Left lobe of liver (tissue), 2 donors: ENCODE measurements at regions not wholly inside any gene's neighbourhood (a gene's known extent, or its start where the extent isn't known, plus 50 kb on each side); places are given as distances from the start of the nearest gene placed in this dataset.
"Not testable (repeated sequence)": the region's sequence is repeated elsewhere in the genome, so short reads cannot be mapped to it uniquely, and the experiment has no call there.

Experiments used
- ATAC-seq: fragments of 200-7000 bp; cut with Tn5 transposase; one replicate; pipeline ENCODE4 v1.9.1; 2020; ENCODE audit warnings: mild to moderate bottlenecking, moderate library complexity
- DNase-seq: peaks from one replicate; pipeline ENCODE4 v3.0.0-alpha.2; 2020; ENCODE audit warnings: low spot score
- donor health status: DM: no; HTN: no; CAD: no; lungs with moderate emphysema.
- donor health status: DM: no; HTN: yes; CAD: no.

DNA sequence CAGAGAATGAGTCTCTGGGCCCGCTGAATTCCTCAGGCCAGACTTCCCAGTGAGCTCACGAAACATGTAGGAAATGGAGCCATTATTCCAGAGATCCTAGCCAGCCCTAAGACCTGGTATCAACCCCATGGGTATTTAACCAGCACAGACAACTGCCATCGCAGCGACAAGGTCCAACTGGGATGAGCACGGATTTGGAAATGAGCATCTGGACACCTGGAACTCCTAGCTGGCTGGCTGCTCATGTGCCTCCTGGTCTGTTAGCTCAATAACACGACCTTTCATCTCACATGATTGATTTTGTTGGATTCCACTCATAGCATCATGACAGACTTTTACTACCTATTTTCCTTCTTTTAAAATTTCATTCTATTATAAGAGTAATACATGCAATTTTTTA is 51.0 kb downstream of the POU3F3 start:
- DNase-seq: no peak

DNA sequence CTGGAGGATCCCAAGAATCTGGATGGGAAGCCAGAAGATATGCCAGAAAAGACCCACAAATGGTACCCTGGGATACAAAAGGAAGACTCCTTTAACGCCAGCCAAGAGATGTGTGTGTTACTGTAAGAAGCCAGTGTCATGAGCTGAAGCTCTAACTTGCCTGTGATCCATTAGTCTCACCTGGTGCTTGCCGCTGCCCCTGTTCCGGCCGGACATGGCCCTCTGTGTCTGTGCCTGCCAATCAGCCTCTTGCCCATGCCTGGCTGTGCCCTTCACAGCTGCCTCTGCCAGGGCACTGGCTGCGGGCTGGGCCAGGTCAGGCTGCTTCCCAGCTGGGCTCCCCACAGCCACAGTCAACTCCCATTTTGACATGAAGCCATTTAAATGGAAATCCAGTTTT is 55.4 kb downstream of the POU3F3 start:
- ATAC-seq (no peak), DNase-seq (no peak)

More for the DNA sequence above, 51.0 kb downstream of the POU3F3 start:
- ATAC-seq: peak; percentile 59

DNA sequence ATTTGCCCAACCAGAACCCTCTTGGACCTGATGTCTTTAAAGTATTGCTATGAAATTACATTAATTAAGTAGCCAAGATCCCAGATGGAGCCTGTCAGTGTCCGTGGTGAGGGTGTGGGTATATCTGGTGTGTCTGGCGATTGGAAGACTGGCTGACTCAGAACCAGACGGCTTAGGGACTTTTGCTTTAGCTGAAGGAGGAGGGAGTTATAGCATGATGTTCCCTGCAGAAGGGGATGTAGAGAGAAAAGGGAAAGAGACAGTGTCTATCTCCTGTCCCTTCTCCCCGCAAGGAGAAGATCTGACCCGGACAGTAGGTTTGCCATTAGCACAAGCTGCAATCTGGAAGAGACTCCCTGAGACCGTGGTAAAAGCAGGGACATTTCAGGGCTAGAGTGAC is 60.6 kb downstream of the POU3F3 start:
- no peak for DNase-seq
- no peak for ATAC-seq

DNA sequence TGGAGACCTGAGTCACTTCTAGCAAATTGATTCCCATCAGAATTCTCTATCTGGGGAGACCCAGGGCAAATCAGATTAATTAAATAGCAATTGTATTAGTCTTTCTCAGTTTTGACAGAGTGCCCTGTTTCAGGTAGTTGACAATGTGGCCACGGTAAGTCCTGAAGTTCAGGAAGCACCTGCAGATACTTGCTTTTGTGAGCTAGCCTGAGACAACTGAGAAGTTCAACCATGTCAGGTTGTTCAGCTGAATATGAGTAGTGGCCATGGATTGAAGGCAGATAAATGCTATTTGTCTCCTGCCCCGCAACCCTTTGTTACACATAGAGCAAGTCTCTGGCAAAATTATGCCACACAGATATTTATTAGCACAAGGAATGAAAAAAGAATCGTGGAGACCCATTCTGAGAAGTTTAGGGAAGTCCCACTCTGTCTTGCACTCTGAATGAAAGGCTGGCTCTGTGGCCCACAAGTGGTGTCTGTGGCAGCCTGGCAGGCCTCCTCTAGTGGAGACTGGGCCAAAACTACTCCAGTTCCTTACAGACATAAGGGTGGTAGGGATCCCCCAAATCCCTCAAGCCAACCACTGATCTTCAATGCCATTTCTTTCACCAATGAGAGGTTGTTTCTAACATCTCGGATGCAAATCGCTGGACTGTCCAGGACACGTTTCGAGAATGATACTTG is 61.3 kb downstream of the POU3F3 start:
- ATAC-seq (no peak), DNase-seq (no peak)

GRCh38 chr2:104919127-104919526 is 65.2 kb downstream of the POU3F3 start:
- DNase-seq (no peak), ATAC-seq (no peak)

GRCh38 chr2:104923665-104924064 is 69.8 kb downstream of the POU3F3 start:
- no peak for DNase-seq
- peak; percentile 60 for ATAC-seq

DNA sequence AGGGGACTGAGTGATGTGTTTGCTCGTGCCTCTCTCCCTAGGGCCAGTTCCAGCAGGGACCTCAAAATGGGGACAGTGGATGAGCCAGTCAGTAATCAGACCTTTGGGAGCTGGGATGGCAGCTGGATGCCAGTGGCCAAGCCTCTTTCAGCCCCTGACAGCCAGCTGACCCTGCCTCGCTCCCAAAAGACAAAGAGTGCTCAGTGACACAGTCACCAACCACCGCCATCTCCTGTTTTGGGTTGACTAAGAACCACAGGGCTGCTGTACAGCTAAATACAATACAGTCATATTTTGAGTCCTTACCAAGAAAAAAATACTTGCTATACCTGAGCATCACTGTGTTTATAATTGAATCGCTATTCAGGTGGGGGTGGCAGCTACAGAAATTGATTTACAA is 75.7 kb downstream of the POU3F3 start:
- ATAC-seq: no peak
- no peak for DNase-seq

- DNase-seq: no peak
- ATAC-seq: peak; percentile 53
These were observed 76.8 kb downstream of the POU3F3 start for GRCh38 chr2:104930732-104931131.

DNA sequence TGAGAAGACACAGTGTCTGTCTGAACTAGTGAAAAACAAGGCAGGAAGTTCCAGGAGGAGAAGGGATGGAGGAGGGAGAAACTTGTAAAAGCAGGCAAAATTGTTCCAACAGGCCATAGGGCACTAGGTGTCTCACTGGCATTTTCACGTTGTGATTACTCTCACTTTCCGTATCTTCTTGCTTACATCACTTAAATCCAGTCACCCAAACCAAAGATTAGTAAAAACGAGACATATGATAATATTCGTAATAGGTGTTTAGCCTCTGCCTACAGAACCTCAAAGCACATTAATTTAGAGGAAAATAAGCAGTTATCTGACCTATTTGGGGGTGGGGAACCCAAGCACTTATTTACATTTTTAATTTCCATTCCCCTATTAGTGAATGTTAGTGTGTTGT is 78.3 kb downstream of the POU3F3 start:
- no peak for ATAC-seq

GRCh38 chr2:104933151-104933917 is 79.4 kb downstream of the POU3F3 start:
- ATAC-seq (no peak), DNase-seq (no peak)

More for the DNA sequence above, 78.3 kb downstream of the POU3F3 start:
- DNase-seq: no peak

DNA sequence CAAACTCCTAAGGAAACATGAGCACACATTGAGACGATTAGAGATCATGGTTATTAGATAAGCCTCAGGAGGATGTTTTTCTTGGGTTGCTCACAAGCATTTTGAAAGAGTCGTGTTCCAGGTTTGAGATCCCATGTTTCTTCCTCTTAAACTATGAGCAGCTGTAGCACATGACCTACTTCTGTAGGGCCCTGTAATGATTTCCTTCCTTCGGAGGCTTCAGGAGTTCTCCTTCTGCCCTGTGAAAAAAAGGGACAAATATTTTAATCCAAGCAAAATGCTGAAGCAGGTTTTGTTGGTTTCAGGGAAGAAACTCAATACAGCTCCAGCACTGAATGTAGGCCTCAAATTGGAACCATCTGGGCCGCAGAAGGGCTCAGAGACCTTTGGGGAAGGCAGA is 82.6 kb downstream of the POU3F3 start:
- no peak for ATAC-seq
- no peak for DNase-seq

GRCh38 chr2:104938231-104938941 is 84.5 kb downstream of the POU3F3 start:
- no peak for ATAC-seq
- no peak for DNase-seq

DNA sequence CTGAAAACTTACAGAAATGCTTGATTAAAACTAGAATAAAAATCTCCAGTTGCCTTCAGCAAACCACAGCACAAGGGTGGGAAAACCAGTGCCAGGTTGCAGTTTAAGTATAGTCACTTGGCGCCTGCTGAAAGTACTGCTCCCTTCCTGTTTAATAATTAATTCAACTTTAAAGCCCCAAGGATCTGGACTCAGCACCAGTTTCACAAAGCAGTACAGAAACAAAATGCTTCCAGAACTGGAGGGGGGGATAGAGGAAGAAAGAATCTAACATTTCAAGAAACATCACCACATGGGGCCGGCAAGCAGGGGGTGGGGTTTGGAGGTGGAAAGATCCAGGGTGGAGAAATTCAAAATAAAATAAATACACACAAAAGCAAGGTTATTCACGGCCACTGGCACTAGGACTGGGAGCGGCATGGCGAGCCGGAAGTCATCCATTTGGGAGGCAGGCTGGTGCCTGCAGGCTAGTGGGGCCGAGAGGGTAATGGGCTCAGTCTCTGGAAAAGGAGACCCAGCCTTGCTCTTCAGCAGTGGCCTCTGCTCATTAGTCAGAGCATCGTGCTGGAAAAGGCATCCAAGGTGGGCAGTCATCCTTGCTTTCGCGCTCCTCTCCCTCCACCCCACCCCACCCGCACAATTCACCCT is 85.8 kb downstream of the POU3F3 start:
- ATAC-seq (peak; percentile 94), DNase-seq (no peak)

- DNase-seq (no peak), ATAC-seq (peak; percentile 80)
These were observed 90.6 kb downstream of the POU3F3 start for GRCh38 chr2:104944495-104944894.

GRCh38 chr2:104945121-104945520 is 91.2 kb downstream of the POU3F3 start:
- ATAC-seq (no peak), DNase-seq (no peak)

DNA sequence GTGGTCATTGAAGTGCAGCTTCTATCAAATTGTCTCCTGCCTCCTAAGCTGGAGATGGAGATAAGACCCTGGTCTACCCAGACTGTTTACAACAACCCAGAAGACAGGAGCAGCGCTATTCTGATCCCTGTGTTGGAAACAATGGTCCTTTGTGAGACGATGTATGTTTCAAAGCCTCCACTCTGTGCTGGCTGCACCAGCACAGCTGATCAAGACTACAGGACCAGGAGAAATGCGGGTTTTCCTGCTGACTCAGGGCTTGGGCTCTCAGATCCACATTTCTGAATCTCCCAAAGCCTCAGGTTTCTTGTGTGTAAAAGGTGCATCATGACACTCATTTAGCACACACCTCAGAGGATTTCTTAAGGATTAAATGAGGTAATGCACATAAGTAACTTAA is 92.0 kb downstream of the POU3F3 start:
- no peak for ATAC-seq
- no peak for DNase-seq

- not testable (repeated sequence) for ATAC-seq, DNase-seq
These were observed 90.4 kb upstream of the MRPS9 start for GRCh38 chr2:104947456-104947855.

DNA sequence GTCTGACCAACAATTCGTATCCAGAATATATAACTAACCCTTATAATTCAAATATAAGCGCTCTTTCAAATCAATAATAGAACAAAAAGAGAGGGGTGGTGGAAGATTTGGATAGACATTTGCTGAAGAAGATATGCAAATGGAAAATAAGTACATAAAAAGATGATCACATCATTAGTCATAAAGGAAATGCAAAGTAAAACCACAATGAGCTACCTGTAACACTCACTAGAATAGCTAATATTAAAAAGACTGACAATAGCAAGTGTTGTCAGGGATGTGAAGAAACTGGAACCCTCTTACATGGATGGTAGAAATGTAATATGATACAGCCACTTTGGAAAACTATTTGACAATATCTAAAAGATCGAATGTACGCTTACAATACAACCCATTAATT is 84.9 kb upstream of the MRPS9 start:
- ATAC-seq: no peak

GRCh38 chr2:104965900-104966299 is 72.0 kb upstream of the MRPS9 start:
- DNase-seq (no peak), ATAC-seq (no peak)

More for the DNA sequence above, 84.9 kb upstream of the MRPS9 start:
- no peak for DNase-seq

GRCh38 chr2:104969564-104969963 is 68.3 kb upstream of the MRPS9 start:
- DNase-seq: no peak
- ATAC-seq: no peak

GRCh38 chr2:104975371-104975770 is 62.5 kb upstream of the MRPS9 start:
- no peak for DNase-seq
- no peak for ATAC-seq
